ENCODE measurements at regions not wholly inside any gene's neighbourhood (a gene's known extent, or its start where the extent isn't known, plus 50 kb on each side); places are given as distances from the start of the nearest gene placed in this dataset.

DNA sequence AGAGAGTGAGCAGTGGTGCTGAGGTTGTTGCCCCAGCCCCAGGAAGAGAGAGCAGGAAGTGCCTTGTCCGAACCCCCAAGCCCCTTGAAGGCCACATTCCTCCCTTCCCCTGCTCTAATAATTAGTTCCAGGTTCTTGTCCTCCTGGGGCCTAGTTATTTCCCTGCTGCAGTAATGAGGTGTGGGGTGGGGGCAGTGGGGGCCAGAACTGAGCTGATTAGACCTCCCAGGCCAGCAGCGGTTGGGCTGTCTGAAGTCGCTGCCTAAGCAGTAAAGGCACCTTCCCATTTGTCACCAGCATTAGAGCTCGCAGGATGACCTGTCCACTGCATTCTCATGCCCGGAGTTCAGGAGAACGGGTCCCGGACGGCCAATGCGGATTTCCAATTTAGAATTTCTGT lies 186.5 kb upstream of the CSF3R start:
- peaks cover 0 to 5% (median 2%) of the 10 kb centered on the region in 4 donors for H3K27me3 ChIP-seq (ENCODE audit: control insufficient read depth in 4 of 4, insufficient read depth in 4 of 4, low read length in 3 of 4)

More for the DNA sequence above, 186.5 kb upstream of the CSF3R start:
- 68% methylated on average over 9 of the region's 9 CpGs for WGBS
- no peak overlapping the region for H3K27ac ChIP-seq (ENCODE audit: low read depth in 1 of 2, low read length in 2 of 2)
- no peak overlapping the region for H3K9ac ChIP-seq (ENCODE audit: low read depth in 1 of 2, low read length in 2 of 2)
- no peak for DNase-seq (ENCODE audit: low spot score)
- H3K9me3 ChIP-seq (ENCODE audit: control insufficient read depth in 4 of 4, low read length in 3 of 4) = no peaks in the 10 kb centered on the region
- no peak overlapping the region for H3K4me3 ChIP-seq (ENCODE audit: low read depth in 1 of 3, low read length in 3 of 3)
- TF ChIP-seq YY1 (IDR thresholded peaks at IDR 0.05) (no peak), CTCF (IDR thresholded peaks at IDR 0.05; ENCODE audit: low read depth, low read length, missing input control) (no peak), REST (IDR thresholded peaks at IDR 0.05) (no peak), RXRA (IDR thresholded peaks at IDR 0.05) (no peak), GABPA (IDR thresholded peaks at IDR 0.05 in 1 of 2, conservative IDR thresholded peaks at IDR 0.05 in 1 of 2) (no peak), JUND (IDR thresholded peaks at IDR 0.05) (no peak), HNF4G (IDR thresholded peaks at IDR 0.05) (no peak), RAD21 (IDR thresholded peaks at IDR 0.05) (no peak), FOXA1 (IDR thresholded peaks at IDR 0.05) (no peak), SP1 (IDR thresholded peaks at IDR 0.05) (no peak), EGR1 (IDR thresholded peaks at IDR 0.05; ENCODE audit: low read depth in 2 of 2) (no peak), TAF1 (conservative IDR thresholded peaks at IDR 0.05) (no peak), FOXA2 (IDR thresholded peaks at IDR 0.05) (no peak), MAX (IDR thresholded peaks at IDR 0.05) (no peak), ZBTB33 (IDR thresholded peaks at IDR 0.05) (no peak)
- H3K4me1 ChIP-seq (ENCODE audit: control insufficient read depth in 4 of 4, insufficient read depth in 4 of 4, low read length in 3 of 4) = no peaks in the 10 kb centered on the region
- H3K36me3 ChIP-seq (ENCODE audit: control insufficient read depth in 4 of 4, insufficient read depth in 3 of 4, low read depth in 1 of 4, low read length in 3 of 4) = no peaks in the 10 kb centered on the region

Measured in liver (tissue), 8 donors.